GM18870 (cell line): ENCODE measurements at regions not wholly inside any gene's neighbourhood (a gene's known extent, or its start where the extent isn't known, plus 50 kb on each side); places are given as distances from the start of the nearest gene placed in this dataset.

Experiments
- ATAC-seq: cut with Tn5 transposase; IDR thresholded peaks from one replicate; pipeline ENCODE4 v1.9.1; 2021; ENCODE audit warnings: moderate library complexity; ENCODE audit not compliant: unreplicated experiment

DNA sequence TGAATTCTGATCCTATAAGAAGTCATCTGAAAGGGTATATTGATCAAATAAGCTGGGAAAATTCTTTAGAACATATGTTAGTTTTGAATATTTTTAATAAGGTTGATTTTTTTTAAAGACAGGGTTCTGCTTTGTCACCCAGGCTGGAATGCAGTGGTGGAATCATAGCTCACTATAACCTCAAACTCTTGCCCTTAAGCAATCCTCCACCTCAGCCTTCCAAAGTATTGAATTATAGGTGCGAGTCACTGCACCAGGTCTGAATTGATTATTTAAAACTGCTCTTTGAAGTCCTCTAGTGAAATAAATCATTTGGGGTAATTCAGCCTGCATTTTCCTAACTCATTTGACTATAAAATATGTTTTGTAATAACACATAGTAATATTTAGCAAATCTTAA lies 812.3 kb downstream of the PDHA2 start:
- no peak for ATAC-seq

DNA sequence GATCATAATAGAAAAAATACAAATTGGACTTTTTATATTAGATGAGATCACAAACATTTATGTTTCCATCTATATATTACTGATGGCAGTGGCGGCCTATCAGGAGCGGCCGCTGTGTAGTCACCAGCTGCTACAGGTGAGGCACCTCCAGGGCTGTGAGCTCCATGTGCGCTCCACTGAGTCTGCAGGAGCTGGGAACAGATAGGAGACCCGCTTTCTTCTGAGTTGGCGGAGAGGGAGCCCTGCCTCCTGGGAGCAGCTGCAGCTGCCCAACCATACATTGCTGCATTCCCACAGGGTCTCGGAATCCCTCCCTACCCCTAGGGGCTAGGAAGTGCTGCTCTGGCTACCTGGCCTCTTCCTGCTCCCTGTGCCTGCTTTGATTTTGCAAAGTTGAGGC lies 812.9 kb downstream of the PDHA2 start:
- ATAC-seq, result no peak

DNA sequence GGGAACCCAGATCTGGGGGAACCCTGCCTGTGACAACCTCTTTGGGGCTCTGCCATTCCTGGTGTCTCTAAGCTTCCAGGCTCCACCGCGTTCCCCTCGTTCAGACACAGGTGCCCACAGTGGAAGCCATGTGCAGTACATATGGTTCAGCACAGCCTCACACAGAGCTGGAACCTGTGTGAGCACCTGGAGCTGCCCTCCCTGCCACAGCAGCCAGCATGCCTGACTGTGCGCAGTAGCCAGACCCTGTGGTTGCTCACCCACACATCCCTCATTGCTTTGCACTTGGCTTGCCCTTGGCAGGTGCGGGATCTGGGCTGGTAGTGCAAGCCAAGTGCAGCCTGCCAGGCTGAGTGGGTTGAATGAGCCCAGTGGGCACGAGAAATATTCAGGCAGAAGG lies 814.2 kb downstream of the PDHA2 start:
- no peak for ATAC-seq

DNA sequence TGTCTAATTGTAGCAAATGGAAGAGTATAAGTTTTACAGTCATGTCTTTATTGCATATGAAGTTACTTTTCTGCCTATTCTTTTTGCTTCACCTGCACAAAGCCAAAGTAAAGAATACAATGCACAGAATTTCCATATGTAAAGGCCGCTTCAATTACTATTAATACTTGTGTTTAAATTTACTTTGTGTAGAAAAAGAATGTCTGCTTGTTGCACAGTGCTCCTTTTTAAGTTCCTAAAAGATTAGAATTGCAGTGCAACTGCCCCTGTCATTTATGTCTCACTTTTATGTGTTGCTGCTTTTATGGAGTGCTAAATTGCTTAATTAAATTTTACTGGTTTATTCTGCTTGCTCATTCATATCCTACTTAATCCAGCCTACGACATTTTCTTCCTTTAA lies 830.5 kb downstream of the PDHA2 start:
- no peak for ATAC-seq

DNA sequence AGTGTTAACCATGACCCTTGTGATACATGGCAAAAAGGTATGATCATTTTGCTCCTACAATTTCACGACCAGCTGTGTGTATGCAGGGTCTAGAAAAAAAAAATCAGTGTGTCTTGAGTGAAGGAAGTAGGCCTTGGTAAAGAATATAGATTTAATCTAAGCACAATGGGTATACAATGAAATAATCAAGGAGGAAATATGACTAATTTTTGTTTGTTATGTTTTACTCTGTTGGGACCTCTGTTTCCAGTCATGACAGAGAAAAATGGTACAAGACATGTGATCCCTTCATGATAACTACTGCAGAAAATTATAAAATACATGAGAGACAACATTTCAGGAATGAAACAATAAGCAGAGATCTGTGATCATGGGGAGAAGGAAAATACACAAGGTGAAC lies 835.5 kb downstream of the PDHA2 start:
- ATAC-seq, result no peak

DNA sequence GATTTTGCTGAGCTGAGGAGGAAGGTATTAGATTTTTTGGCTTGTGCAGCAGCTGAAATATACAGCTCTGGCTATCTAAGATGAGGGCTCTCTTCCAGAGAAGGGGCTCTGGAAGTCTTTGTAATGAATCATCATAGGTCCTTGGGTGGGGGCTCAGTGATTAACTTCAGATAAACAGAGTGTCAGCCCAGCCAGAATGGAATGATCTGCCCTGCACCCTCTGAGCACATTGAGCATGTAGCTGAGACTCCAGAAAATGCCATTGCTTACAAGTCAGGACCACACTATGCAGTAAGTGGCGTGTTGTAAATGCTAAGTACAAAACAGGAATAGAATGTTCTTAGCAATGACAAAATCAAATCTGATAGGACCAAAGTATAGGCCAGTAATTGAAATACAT lies 836.0 kb downstream of the PDHA2 start:
- ATAC-seq, result no peak

DNA sequence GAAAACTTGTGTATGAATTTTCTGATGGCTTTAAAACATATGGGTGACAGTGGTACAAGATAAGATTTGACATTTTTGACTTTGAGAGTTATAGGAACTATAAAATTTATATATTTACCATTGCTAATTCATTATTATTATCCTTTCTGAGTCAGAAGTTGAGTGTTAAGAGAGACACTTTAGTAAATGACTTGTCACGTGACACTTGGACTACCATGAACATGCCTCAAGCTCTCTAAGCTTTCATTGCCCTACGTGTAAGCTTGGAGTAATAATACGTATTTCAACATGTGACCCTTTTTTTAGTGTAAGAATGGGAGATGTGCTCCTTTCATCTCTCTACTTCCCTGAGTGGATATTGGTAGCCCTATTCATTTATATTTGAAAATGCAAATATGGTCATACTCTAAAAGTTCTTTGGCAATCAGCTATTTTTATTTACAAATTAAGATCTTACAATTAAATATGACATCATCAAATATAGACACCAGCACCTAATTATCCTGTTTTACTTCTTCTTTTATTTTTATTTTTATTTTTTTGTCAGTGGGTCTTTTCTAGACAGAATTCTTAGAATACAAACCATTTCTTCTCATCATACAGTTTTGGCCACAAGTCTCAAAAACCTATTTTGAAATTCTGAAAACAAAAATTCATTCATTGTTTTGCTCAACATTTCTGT lies 837.0 kb downstream of the PDHA2 start:
- ATAC-seq, result no peak

DNA sequence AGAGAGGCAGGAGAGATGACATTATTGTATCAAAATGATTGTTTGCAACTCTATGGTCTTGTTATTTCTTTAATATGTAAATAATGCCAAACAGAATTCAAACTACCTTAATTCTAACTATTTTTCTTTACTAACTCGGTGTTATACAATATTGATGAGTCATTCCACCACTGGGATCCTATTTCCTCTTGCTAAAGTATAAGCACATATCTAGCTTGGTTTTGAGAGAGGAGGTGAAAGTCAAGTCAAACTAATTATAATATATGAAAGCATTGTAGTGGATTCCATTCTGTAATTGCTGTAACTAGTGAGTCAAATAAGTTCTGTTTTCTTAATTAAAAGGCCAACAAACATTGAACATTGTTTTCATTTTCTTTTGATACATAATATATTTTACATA lies 837.6 kb downstream of the PDHA2 start:
- no peak for ATAC-seq

DNA sequence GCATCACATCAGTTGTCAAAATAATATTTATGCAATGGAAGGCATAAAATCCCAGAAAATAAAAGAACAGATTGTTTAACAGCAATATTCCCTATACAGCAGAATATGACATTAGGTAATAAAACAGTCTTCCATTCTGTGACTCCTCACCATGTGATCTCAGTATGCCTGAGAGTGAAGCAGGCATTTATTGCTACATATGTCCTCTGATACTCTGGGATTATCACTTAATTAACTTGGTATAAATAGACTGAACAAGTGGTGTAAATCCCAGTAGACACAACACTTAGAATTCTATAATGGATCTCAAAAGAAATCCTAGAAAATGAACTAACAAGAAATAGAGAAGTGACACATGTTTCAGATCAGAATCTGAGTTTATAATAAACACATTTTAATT lies 841.3 kb downstream of the PDHA2 start:
- ATAC-seq, result no peak

DNA sequence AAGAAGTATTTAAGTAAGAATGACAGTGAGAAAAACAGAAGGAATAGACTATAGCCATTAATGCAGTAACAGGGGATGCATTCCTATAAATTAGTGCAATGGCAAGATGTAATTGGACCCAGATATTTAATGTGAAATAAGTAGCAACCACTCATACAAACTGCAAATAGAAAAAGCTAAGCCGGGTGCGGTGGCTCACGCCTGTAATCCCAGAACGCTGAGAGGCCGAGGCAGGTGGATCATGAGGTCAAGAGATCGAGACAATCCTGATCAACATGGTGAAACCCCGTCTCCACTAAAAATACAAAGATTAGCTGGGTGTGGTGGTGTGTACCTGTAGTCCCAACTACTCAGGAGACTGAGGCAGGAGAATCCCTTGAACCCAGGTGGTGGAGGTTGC lies 845.8 kb downstream of the PDHA2 start:
- ATAC-seq, result no peak

DNA sequence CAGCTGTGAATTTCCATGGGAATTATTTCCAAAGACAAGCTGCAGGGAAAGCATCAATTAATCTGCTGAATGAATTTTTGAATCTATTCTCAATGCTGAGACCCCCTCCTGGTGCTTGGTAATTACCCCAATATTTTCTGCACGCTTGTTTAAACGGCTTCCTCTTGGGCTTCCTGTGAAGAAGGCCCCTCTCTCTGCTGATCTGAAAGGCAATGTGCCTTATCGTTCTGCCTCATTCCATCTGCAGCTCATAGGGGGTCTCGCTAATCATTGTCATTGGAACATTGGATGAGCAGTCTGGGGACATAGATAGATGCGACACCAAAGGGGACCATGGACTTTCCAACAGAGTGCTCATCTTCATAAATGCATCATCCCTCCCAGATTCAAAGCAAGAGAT lies 851.6 kb downstream of the PDHA2 start:
- ATAC-seq, result no peak

DNA sequence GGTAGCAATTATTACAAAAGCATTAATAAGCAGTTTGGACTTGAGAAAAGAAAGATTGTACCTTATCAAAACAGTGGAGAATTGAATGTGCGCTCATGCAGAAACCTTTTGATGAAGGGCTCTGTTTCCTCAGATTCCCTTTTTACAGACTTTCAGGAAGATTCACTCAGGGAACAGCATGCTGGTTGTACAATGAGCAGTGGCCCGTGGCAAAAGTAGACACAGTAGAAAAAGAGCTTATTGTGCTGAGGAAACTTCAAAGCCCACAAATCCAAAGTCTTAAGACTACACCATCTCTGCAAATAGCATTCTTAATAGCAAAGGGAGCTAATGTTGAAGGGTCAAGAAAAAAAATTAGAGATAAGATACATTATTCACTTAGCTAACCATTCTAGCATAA lies 858.9 kb downstream of the PDHA2 start:
- no peak for ATAC-seq

DNA sequence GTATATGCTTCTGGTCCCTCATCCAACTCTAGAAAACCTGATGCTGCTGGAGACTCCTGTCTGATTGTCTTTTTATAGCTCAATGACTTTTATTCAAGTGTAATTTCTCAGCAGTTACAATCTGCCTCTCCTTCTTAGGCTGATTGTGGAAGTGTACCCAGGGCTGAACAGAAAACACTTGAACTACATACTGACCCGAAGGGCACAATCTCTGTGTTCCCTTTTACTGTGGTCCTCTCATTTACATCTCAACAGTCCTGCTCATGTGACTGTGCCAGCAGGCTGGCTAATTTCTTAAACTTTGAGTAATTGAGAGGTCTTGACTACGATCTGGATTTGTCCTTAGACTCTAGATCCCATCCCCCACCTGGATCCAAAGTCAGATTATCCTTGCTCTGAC lies 863.4 kb downstream of the PDHA2 start:
- ATAC-seq, result no peak

DNA sequence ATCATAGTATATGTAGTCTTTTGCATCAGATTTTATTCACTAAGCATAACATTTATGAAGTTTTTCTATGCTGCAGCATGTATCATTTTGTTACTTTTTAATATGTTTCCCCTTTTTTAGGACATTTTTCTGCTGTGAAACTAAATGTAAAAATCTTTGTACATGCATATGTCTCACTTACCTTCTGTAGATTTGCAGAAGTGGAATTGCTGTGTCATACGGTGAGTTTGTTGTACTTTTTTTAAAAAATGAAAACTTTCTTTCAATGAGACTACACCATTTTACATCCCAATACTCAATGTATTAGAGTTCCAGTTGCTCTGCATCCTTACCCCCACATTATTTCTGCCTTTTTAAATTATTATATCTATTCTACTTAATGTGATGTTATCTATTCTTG lies 868.9 kb downstream of the PDHA2 start:
- no peak for ATAC-seq

DNA sequence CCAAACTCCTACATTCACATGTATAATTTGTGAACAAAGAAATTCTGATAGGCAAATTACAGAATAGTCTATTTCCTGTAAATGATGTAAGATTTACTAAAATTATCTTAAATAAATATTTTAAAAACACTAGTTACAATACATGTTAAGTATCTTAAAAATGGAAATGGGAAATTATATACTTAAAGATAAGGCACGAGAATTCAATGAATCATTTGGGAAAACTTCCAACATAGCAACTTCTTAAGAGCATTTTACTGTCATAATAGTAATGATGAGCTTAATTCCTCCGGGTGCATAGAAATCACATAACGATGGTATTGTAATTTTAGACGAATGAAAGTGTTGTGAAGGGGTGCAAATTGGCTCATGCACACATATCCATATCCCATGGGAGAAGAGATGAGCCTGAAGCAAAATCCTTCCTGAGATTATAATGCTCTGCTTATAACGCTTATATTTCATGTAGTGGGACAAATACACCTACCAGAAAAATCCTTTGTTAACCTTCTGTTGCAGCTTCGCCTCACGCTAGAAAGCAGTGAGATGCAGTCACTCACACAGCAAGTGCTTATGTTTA lies 873.5 kb downstream of the PDHA2 start:
- ATAC-seq, result no peak

DNA sequence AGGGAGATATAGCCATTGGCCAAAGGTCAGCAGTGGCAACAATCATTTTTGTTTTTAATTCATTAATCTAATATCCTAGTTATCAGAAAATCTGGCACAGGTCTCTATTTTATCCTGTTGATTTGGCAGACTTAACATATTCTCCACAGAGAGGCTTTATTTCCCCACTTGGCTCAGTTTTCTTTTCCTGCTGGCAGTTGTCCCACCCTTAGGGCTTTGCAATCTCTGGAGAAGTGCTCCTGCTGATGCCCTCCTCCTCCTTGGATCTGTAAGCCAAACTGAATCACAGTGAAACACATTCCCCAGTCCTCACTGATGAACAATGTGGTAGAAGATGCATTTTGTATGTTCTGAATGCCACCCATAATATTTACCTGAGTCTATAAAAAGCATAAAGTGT lies 889.7 kb downstream of the PDHA2 start:
- ATAC-seq, result no peak

DNA sequence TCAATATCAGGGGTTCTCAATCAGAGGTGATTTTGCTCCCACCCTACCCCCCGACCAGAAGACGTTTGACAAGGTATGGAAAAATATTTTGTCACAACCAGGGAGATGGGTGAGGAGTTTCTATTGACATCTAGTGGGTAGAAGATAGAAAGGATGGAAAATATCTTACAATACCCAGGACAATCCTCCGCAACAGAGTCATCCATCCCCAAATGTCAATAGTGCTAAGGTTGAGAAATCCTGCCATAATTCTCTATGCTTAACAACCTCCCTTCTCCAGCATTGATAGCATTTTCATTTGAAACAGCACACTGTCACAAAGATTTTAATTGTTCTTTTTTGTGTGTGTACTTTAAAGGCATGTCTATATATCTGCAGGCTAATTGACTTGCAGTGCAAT lies 890.5 kb downstream of the PDHA2 start:
- ATAC-seq, result no peak

DNA sequence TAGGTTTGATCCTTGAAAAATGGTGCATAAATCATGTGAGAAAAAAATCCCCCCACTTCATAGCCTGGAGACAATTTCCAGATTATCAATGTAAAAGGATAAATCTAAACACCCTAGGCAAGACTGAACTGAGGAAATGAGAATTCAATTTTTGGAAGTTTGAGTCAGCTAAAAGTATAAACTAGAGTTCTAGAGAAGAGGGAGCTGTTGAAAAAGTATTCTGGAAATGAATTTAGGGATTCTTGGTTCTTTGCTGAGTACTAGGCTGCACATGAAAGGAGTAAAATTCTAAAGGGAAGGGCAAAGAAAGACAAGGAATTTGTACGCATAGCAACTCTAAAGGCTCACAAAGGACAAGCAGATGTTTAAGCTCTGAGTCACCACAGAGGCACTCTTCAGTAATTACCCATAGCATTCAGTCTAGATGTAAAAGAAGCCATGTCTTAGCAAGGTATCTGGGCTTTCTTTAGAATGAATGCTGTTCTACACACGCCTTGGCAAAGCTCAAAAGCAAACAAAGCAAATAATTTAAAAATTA lies 896.5 kb downstream of the PDHA2 start:
- no peak for ATAC-seq

DNA sequence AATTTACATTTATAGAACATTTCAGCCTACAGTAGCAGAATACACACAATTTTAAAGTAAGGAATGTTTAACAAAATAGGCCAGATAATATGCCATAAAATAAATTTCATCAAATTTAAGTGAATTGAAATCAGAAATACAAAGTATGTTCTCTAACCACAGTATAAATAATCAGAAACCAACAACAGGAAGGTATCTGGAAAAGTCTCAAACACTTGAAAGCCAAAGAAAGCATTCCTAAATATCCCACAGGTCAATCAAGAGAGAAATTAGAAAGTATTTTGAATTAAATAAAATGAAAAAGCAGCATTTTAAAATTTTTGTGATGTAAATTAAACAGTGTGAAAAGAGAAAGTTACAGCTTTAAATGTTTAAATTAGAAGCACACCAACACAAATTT lies 899.2 kb downstream of the PDHA2 start:
- ATAC-seq, result no peak

DNA sequence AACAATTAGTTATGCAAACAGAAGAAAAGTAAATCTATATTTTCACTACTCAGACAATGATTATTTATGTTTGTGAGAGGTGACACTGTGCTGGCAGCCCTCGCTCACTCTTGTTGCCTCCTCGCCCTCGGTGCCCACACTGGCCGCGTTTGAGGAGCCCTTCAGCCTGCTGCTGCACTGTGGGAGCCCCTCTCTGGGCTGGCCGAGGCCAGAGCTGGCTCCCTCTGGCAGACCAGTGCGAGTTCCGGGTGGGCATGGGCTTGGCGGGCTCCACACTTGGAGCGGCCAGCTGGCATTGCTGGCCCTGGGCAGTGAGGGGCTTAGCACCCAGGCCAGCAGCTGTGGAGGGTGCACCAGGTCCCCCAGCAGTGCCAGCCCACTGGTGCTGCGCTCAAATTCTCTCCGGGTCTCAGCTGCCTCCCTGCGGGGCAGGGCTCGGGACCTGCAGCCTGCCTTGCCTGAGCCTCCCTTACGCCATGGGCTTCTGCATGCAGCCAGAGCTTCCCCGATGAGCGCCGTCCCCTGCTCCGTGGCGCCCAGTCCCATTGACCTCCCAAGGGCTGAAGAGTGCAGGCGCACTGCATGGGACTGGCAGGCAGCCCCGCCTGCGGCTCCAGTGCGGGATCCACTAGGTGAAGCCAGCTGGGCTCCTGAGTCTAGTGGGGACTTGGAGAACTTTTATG lies 902.6 kb downstream of the PDHA2 start:
- no peak for ATAC-seq

DNA sequence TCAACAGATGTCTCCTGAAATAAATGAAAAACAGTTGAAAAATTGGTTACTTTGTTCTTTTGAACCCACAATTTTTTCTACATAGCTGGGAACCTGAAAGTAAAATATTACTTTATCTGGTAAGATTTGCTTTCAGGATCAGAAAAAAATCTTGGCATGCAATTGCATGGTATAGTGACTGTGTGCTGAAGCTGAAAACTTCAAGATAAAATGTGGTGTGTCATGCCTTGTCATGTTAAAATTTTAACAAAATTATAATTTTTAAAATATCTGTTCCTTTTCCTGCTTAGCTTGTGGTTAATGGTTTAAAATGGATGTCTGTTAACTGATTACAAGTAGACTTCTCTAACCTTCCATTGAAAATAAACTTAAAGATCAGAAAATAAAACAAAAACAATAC lies 904.8 kb downstream of the PDHA2 start:
- no peak for ATAC-seq

DNA sequence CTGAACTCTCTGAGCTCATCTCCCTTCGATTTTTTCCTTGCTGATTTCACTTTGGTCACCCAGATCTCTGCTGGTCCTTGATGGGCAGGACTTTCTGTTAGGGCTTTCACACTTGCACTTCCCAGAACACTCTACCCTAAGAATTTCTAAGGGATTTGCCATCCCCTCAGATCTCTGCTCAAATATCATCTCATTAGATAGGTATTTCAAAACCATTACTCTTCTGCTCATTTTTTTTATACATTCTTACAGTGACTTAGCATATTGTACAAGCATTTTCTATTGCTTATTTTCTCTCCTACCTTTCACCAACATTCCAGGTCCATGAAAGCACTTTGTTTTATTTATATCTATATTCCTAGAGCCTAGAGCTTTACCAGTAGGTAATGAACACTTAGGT lies 913.3 kb downstream of the PDHA2 start:
- no peak for ATAC-seq
